HG02623 (cell line): ENCODE measurements at regions not wholly inside any gene's neighbourhood (a gene's known extent, or its start where the extent isn't known, plus 50 kb on each side); places are given as distances from the start of the nearest gene placed in this dataset.

Experiments
- ATAC-seq: cut with Tn5 transposase; IDR thresholded peaks from one replicate; pipeline ENCODE4 v1.9.1; 2021; ENCODE audit warnings: moderate library complexity; ENCODE audit not compliant: unreplicated experiment

DNA sequence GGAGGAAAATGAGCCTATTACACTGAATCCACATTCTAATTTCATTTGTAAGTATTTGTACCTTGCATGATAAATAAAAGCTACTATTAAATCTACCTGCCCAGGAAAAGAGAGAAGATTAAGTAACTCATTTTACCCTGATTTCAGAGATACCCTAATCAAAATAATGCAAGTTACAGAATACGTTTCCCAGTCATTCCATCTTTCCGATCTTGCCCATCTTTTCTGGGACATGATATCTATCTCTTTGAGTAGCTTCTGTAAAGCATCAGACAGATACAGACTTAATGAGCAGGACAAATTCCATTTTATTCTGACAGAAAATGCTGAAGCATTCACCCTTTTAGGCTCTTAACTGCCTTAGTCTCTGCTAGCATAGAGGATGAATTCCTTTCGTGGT is 56.6 kb downstream of the SPRY2 start:
- no peak for ATAC-seq

- ATAC-seq = no peak
Measured at GRCh38 chr13:80278706-80279105, 62.2 kb downstream of the SPRY2 start.

DNA sequence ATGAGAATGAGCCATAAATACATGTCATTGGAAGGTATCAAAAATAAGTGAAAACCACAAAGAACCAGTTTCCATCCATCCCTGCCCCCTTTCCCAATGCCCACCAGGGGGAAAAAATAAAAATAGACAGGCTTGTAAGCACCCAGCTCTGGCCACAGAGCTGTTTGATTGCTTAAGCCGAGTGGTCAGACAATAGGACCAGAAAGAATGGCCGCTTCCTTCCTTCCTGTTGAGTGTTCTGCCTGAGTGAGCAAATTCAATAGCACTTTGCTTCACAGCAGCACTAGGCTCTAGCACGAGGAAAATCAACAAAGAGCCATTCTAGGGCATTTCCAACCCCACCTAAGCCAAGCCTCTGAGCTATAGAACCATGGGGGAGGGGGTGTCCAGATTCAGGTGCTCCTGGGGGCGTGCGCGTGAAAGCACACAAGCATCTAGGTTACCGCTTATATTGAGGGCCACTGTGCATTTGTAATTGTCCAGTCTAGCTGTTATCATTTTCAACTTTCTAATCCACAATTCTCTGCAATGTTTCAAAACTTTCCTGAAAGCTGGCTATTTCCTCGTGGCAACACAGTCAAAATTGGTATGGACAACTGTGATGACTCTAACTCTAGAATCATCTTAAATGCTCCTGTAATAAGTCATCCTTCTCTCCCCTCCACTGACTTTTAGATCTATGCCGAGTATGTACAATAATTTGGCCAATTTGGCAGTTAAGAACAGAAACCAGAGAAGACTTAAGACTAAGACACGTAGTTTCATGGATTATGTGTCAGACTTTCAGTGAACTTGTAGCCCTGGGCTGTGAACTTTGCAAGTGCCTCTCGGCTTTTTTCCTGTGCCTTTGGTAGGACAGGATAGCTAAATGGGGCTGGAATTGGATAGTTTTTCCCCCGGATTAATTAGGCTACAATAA is 64.3 kb downstream of the SPRY2 start:
- ATAC-seq = no peak

- ATAC-seq = no peak
Measured at GRCh38 chr13:80274643-80275042, 66.3 kb downstream of the SPRY2 start.

DNA sequence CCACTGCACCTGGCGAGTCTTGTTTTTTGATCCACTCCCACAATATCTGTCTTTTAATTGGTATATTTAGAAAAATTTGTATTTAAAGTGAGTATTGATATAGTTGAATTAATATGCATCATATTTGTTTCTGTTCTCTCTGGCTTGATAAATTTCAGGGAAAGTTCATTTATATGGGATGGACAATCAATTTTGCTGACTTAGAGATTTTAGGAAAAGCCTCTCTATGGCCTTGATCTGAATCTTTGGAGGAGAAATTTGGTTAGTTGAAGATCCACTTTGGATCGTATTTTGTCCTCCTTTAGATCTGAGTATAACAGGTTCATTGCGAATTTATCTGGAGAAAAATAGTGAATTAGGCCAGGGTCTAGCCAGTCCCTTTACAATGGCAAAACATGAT is 67.2 kb downstream of the SPRY2 start:
- no peak for ATAC-seq

- no peak for ATAC-seq
Measured at GRCh38 chr13:80265348-80265747, 75.6 kb downstream of the SPRY2 start.

DNA sequence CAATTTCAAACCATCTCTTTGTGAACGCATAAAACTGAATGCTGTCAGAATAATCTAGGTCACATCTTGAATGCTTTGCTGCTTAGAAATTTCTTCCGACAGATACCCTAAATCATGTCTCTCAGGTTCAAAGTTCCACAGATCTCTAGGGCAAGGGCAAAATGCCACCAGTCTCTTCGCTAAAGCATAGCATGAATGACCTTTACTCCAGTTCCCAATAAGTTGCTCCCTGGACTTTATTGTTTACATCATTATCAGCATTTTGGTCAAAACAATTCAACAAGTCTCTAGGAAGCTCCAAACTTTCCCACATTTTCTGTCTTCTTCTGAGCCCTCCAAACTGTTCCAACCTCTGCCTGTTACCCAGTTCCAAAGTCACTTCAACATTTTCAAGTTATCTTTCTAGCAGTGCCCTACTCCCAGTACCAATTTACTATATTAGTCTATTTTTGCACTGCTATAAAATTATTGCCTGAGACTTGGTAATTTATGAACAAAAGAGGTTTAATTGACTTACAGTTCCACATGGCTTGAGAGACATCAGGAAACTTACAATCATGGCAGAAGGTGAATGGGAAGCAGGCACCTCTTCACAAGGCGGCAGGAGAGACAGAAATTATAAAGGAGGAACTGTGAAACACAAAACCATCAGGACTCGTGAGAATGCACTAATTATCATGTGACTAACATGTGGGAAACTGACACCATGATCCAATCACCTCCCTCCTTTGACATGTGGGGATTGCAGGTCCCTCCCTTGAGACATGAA is 77.0 kb downstream of the SPRY2 start:
- no peak for ATAC-seq

GRCh38 chr13:80262051-80262695 is 78.8 kb downstream of the SPRY2 start:
- ATAC-seq = no peak

- peak; percentile 58 for ATAC-seq
Measured at GRCh38 chr13:80259159-80259558, 81.8 kb downstream of the SPRY2 start.

DNA sequence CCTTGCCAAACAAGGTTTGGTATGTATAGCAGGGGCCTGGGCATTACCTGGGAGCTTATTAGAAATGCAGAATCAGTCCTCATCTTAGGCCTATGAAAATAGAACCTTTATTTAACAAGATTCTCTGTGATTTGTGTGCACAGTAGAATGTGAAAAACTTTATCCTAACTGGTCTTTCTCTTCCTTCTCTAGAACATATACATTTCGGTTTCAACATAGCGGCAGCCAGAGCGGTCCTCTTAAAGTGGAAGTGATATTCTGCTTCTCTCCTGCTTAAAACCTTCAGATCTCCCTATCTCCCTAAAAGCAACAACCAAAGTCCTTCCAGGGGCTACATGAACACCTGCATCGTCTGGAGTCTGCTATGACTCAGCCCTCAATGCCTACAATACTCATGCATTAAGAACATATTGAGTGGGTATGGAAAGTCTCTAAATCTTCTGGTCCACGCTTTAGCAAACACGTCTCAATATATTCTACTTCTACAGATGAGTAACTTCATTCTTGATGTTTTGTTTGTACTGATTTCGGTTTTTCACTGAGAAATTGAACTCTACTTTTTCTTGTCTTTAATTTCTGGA is 84.5 kb downstream of the SPRY2 start:
- peak; percentile 63 for ATAC-seq

DNA sequence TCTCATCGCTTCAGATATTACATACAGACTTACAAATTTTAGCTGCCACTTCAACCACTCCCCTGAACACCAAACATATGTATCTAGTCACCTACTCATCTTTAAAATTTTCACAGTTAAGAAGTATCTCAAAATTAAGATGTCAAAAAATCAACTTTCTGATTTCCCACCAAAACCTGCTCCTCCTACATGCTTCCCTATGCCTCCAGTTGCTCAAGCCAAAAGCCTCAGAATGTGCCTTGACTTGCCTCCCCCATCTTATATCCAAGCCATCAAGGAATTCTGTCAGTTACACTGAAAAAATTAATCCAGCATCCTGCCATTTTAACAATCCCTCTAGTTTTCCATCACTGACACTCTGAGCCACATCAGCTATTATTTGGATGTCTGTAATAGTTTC is 85.0 kb downstream of the SPRY2 start:
- ATAC-seq = no peak

GRCh38 chr13:80251403-80251802 is 89.5 kb downstream of the SPRY2 start:
- ATAC-seq = no peak

DNA sequence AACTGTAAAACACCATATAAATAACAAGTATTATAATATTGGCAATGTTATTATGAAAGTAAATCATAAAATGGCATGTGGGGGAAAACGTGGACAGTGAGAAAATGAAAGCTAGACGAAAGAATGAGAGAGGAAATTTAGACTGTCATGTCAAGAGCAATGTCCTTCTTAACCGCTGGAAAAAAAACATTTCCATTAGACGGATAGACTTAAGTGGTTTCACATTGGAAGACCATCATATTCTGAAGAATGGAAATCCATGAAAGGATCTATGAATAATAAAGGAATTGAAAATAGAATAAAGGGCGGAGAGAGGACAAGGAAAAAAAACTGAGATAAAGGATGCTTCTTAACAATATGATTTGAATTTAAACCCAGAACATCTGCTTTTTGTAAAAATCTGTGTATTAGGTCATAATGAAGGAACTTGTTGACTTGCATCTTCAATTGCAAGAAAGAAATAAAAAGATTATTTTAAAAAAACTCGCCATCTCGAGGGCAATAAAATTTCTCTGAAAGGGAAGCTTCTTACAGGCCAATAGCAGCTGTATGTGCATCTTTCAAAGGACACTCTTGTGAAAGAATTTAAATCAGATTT is 90.6 kb downstream of the SPRY2 start:
- no peak for ATAC-seq

- ATAC-seq = no peak
Measured at GRCh38 chr13:80249516-80250212, 91.3 kb downstream of the SPRY2 start.

DNA sequence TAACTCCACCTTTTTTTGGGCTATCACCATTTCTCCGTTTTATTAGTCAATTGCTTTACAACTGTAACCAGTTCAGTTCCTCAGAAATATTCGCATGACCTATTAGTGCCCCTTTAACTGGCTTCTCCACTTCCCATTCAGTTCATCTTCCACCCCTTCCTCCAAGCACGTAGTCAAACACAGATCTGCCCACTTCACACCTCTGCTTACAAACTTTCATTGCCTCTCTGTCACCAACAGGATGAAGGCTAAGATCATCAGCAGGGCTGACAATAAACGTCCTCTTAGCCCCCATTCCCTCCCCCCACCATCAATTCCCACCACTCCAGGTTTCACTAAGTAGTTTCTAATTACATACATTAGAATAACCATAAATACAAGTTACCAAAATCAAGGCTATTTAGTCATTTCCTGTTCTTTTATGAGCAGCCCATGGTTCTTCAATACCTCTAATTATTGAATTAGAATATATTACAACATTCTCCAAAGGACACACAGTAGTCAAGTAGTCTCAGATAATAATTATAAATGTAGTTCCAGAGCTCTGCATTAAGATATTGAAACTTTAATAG is 95.7 kb downstream of the SPRY2 start:
- no peak for ATAC-seq

DNA sequence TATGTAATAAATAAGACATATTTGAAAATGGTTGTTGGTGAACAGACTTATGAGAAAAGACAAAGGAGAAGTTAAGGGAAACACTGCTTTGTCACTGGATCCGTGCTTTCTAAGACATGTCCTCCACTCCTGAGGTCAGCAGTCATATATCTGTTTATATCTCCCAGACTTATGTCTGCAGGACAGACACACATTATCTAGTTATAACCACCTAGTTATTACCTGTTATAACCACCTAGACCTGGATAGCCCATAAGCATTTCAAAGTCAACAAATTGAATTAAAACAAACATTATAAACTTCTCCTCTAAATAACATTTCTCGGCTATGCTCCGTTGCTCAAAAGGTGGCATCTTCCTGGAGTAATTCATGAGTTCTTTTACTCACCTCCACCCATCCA is 96.4 kb downstream of the SPRY2 start:
- no peak for ATAC-seq

DNA sequence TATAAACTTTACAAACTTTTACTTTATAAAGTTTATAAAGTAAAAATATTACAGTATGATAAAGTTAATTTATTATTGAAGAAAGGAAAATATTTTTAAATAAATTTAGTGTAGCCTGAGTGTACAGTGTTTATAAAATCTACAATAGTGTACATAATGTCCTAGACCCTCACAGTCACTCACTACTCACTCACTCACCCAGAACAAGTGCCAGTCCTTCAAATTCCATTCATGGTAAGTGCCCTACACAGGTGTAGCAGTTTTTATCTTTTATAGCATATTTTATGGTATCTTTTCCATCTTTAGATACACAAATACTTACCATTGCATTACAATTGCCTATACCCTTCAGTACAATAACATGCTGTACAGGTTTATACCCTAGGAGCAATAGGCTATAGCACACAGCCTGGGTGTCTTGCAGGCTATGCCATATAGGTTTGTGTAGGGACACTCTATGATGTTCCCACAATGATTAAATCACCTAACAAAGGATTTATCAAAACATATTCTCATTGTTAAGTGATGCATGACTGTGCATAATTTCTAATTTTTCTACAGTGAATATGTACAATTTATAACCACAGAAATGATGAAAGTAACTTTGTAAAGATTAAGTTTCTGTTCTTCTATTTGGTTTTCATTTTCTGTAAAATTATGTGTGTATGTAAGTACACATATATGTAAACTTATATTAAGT is 98.0 kb downstream of the SPRY2 start:
- no peak for ATAC-seq

GRCh38 chr13:80239571-80240255 is 101.2 kb downstream of the SPRY2 start:
- ATAC-seq = no peak

DNA sequence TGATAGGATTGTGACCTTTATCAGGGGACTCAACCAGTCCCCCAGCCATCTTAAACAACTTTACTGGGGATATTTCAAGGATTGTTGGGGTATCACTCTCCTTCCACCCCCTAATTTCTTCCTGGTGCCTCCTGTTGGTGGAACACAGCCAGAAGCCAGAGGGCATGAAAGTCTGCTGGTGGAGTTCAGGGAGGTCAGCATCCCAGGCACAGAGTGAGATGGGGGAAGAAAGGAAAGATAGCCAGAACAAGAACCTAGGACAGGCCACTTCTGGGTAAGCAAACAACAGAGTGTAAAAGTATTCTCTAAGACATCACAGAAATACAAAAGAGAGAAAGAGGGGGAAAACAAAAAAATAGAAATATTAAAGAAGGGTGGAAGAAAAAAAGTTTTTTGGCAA is 101.8 kb downstream of the SPRY2 start:
- no peak for ATAC-seq
